ENCODE measurements at regions not wholly inside any gene's neighbourhood (a gene's known extent, or its start where the extent isn't known, plus 50 kb on each side); places are given as distances from the start of the nearest gene placed in this dataset.
A peak's percentile ranks its signal among the peaks of the same experiment; 100 is the strongest.

DNA sequence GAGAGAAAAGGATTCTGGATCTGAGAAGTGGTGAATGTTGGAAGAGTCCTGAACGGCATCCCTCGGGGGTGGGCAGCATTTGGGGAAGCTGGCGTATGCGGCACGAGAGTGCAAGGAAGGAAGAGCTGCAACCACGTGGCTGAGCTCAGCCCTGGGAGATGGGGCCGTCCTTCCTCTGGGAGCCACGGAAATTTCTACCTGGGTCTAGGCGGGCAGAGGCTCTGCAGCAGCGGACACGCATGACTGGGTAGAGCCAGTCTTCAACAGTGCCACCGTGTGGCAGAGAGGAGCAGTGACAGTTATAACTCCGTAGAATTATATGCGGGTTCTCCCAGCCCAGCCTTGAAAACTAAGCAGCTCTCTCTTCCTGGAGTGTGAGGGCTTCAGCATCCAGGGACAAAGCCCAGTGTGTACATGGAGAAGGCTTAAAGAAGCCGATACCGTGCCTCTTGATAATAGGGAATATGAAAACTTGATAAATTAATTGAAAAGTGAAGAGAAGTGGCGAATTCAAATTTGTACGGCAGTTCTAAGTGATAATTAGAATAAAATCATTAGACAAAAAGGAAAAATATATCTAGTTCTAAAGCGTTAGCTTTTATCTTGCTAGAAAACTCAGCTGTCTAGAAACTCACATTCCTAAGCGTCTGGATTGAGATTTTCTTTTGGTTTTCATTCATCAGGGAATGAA is 82.9 kb upstream of the STXBP6 start:
- Histone ChIP-seq H3K4me3 (no peak overlapping the region), H3K9me3 (no peaks in the 10 kb centered on the region), H3K36me3 (no peaks in the 10 kb centered on the region), H3K4me1 (no peaks in the 10 kb centered on the region), H3K27me3 (peaks cover 0 to 10% of the 10 kb centered on the region in 2 donors), H3K27ac (no peak overlapping the region)
- DNase-seq (ENCODE audit: low spot score in 2 of 2): peak; percentile 22 to 55
- intact Hi-C loops (cut with DNase I; ENCODE audit: low total_unique reads): no loop called here
- TF ChIP-seq, protein P1, sequence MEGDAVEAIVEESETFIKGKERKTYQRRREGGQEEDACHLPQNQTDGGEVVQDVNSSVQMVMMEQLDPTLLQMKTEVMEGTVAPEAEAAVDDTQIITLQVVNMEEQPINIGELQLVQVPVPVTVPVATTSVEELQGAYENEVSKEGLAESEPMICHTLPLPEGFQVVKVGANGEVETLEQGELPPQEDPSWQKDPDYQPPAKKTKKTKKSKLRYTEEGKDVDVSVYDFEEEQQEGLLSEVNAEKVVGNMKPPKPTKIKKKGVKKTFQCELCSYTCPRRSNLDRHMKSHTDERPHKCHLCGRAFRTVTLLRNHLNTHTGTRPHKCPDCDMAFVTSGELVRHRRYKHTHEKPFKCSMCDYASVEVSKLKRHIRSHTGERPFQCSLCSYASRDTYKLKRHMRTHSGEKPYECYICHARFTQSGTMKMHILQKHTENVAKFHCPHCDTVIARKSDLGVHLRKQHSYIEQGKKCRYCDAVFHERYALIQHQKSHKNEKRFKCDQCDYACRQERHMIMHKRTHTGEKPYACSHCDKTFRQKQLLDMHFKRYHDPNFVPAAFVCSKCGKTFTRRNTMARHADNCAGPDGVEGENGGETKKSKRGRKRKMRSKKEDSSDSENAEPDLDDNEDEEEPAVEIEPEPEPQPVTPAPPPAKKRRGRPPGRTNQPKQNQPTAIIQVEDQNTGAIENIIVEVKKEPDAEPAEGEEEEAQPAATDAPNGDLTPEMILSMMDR (IDR thresholded peaks at IDR 0.05): peak; percentile 57 to 75 (median 69)
- no peak for TF ChIP-seq POLR2A (IDR thresholded peaks at IDR 0.05)

DNA sequence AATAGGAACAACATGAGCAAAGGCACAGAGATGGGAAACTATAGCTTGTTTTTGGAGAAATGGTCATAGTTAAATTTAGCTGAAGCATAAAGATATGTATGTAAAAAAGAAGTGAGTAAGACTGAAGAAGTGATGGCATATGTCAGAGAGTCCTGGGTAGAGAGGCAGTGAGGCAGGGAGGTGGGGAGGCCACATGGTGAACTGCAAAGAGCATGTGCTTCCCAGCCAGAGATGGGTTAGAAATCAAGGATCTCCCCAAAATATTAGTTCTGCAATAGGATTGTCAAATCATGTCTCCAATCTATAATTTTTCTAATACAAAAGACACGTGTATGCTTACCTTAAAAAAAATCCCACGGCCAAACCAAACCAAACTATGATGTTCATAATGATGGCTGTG is 82.1 kb upstream of the STXBP6 start:
- intact Hi-C loops (cut with DNase I; ENCODE audit: low total_unique reads): no loop called here
- no peaks in the 10 kb centered on the region for H3K36me3 ChIP-seq
- H3K9me3 ChIP-seq: no peaks in the 10 kb centered on the region
- H3K27me3 ChIP-seq: peaks cover 0 to 10% of the 10 kb centered on the region in 2 donors
- H3K4me3 ChIP-seq: no peak overlapping the region
- DNase-seq (ENCODE audit: low spot score in 2 of 2): no peak
- no peak overlapping the region for H3K27ac ChIP-seq
- TF ChIP-seq POLR2A (IDR thresholded peaks at IDR 0.05) (no peak), POLR2AphosphoS5 (IDR thresholded peaks at IDR 0.05) (no peak)
- TF ChIP-seq, protein P1 (IDR thresholded peaks at IDR 0.05): no peak
- no peaks in the 10 kb centered on the region for H3K4me1 ChIP-seq

DNA sequence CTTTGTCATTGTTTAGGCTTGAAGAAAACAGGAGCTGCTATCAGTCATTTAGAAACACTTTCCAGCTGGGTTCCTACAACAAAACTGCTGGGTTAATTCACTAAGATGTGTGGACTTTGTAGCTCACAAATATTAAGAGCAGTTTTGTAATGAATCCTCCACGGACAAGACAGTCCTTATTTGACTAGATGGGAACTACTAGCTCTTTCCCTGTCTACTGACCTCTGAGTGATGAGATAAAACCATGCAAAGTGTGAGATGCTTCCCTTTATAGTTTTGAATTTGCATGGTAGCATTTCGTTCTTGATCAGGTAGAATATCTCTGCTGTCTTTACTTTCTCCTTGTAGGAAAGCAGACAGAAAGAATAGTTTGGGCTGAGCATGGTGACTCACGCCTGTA is 72.9 kb upstream of the STXBP6 start:
- H3K9me3 ChIP-seq: no peaks in the 10 kb centered on the region
- no peak for DNase-seq (ENCODE audit: low spot score in 2 of 2)
- H3K4me3 ChIP-seq: no peak overlapping the region
- TF ChIP-seq, protein P1 (IDR thresholded peaks at IDR 0.05): no peak
- no peak for TF ChIP-seq POLR2A (IDR thresholded peaks at IDR 0.05)
- no peak for TF ChIP-seq POLR2AphosphoS5 (IDR thresholded peaks at IDR 0.05)
- H3K27ac ChIP-seq: no peak overlapping the region
- H3K27me3 ChIP-seq: no peaks in the 10 kb centered on the region
- intact Hi-C loops (cut with DNase I; ENCODE audit: low total_unique reads): no loop called here
- no peaks in the 10 kb centered on the region for H3K36me3 ChIP-seq
- H3K4me1 ChIP-seq: no peaks in the 10 kb centered on the region

DNA sequence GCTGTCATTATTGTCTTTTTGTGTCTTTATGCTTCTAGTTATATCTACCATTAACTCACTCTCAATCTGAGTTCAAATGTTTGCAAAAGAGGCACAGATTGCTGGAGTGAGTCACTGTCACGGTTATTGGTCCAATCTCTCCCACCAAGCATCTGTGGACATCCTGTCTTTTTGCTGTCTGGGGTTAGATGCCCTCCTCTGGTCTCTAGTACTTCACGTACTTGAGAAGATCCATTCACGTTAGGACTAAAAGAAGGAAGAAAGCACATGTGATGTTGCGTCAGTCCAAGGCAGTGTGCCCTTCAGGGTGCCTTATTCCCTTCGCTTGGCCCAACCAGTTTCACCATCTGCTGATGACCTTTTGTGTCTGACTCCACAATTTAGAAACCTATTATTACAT is 72.3 kb upstream of the STXBP6 start:
- TF ChIP-seq POLR2AphosphoS5 (IDR thresholded peaks at IDR 0.05) (no peak), POLR2A (IDR thresholded peaks at IDR 0.05) (no peak)
- TF ChIP-seq, protein P1 (IDR thresholded peaks at IDR 0.05): no peak
- Histone ChIP-seq H3K27ac (no peak overlapping the region), H3K36me3 (no peaks in the 10 kb centered on the region), H3K4me3 (no peak overlapping the region), H3K4me1 (no peaks in the 10 kb centered on the region), H3K27me3 (no peaks in the 10 kb centered on the region), H3K9me3 (no peaks in the 10 kb centered on the region)
- intact Hi-C loops (cut with DNase I; ENCODE audit: low total_unique reads): no loop called here
- DNase-seq (ENCODE audit: low spot score in 2 of 2): no peak

DNA sequence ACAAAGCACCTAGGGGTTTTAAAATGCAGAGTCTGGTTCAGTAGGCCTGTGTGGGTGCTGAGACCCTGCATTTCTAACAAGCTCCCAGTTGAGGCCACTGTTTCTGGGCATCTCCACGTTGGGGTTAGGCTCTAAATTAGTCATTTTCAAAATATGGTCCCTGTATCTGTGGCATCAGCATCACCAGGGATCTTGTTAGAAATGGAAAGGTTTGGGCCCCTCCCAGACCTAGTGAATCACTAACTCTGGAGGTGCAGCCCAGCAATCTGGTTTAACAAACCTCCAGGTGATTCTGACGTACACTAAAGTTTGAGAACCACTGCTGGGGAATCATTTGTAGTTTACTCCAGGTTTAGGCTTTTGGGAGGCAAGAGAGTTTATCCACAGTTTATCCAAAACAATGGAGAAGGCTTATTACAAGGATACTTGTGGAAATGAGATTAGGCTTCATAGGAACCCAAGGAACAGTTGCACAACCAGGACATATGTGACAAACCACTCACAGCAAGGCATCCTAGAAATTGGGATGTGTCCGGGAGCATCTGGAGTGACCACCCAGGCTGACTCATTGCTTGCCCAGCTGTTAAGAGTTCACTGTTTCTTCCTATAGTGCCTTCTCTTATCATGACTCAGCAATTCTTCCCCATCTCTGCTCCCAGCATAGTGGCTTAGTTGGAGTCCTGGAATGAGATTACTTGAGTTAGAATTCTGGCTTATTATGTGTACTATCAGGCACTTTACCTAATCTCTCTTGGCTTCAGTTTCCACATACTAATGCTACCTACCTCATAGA is 71.6 kb upstream of the STXBP6 start:
- no peaks in the 10 kb centered on the region for H3K4me1 ChIP-seq
- H3K27ac ChIP-seq: no peak overlapping the region
- H3K27me3 ChIP-seq: no peaks in the 10 kb centered on the region
- no peaks in the 10 kb centered on the region for H3K36me3 ChIP-seq
- H3K4me3 ChIP-seq: no peak overlapping the region
- no peaks in the 10 kb centered on the region for H3K9me3 ChIP-seq
- intact Hi-C loops (cut with DNase I; ENCODE audit: low total_unique reads): no loop called here
- TF ChIP-seq, protein P1 (IDR thresholded peaks at IDR 0.05): no peak
- TF ChIP-seq POLR2A (IDR thresholded peaks at IDR 0.05) (no peak), POLR2AphosphoS5 (IDR thresholded peaks at IDR 0.05) (no peak)
- DNase-seq (ENCODE audit: low spot score in 2 of 2): no peak

Data from breast epithelium (tissue), 4 donors.